ENCODE measurements at regions not wholly inside any gene's neighbourhood (a gene's known extent, or its start where the extent isn't known, plus 50 kb on each side); places are given as distances from the start of the nearest gene placed in this dataset.

DNA sequence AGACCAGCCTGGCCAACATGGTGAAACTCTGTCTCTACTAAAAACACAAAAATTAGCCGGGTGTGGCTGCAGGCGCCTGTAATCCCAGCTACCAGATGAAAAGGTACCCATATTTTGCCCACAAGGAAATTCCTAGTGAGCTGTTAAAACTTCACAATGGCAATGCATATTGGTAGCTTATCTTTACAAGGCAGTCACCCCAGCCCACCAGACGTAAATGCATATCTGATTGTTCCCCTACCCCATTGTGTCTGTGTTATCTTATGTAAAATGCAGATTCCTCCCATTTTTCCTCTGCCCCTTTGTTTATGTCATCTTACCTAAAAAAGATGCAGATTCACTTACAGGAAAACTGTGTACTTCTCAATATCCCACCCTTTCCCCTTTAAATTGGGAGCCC is 103.1 kb upstream of the SLC2A1 start:
- WGBS, 2 donors, result 76 to 85% methylated on average over 3 of the region's 3 CpGs
- intact Hi-C loops (cut with DNase I), result no loop called here
- H3K9me3 ChIP-seq, result no peaks in the 10 kb centered on the region
- DNase-seq, result no peak
- no peaks in the 10 kb centered on the region for H3K27me3 ChIP-seq
- no peak overlapping the region for H3K27ac ChIP-seq
- H3K4me3 ChIP-seq, result no peak overlapping the region
- no peak for TF ChIP-seq POLR2AphosphoS5 (IDR thresholded peaks at IDR 0.05)
- TF ChIP-seq POLR2A (IDR thresholded peaks at IDR 0.05), result no peak
- TF ChIP-seq, protein P1, sequence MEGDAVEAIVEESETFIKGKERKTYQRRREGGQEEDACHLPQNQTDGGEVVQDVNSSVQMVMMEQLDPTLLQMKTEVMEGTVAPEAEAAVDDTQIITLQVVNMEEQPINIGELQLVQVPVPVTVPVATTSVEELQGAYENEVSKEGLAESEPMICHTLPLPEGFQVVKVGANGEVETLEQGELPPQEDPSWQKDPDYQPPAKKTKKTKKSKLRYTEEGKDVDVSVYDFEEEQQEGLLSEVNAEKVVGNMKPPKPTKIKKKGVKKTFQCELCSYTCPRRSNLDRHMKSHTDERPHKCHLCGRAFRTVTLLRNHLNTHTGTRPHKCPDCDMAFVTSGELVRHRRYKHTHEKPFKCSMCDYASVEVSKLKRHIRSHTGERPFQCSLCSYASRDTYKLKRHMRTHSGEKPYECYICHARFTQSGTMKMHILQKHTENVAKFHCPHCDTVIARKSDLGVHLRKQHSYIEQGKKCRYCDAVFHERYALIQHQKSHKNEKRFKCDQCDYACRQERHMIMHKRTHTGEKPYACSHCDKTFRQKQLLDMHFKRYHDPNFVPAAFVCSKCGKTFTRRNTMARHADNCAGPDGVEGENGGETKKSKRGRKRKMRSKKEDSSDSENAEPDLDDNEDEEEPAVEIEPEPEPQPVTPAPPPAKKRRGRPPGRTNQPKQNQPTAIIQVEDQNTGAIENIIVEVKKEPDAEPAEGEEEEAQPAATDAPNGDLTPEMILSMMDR (IDR thresholded peaks at IDR 0.05), result no peak
- TF ChIP-seq EP300 (IDR thresholded peaks at IDR 0.05), result no peak
- peaks cover 0 to 7% (median 3%) of the 10 kb centered on the region in 4 donors for H3K4me1 ChIP-seq
- H3K36me3 ChIP-seq, result no peaks in the 10 kb centered on the region

DNA sequence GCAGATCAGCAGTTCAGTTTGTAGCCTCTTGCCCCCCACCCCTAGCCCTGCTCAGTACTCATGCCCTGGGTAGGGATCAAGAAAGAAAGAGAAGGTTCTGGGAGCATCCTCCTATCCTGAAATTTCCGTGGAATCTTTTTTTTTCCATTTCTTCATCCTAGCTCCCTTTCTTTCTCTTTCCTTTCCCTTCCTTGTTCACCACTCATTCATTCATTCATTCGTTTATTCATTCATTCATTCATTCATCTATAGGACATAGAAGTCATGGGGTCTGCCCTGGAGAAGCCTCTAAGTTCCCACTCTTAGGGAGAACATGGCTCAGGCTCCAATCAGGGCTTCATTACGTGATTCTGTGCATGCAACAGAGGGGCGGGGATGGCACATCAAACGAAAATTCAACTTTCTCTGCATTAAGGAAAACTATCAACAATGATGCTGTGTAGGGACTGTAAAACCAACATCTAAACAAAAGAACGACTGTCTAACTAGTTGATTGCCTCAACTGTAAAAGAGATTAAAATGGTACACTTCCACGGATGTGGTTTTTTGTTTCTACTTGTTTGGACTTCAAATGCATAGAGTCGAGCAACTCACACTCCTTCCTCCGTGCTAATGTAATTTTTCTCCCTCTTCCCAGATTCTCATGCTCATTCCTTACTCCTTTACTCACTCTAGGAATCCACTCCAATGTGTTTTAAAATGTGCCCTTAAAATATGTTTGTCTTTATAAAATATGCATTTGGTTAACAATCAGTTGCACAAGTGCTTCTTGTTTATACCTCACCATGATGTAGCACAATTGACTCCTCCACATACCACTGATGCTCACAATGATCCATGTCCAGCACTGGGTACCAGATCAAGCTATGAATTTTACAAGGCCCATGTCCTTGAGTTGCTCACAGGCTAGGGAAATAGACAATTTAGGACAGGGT is 101.2 kb upstream of the SLC2A1 start:
- Histone ChIP-seq H3K9me3 (no peaks in the 10 kb centered on the region), H3K27me3 (no peaks in the 10 kb centered on the region), H3K4me1 (peaks cover 0 to 8% (median 4%) of the 10 kb centered on the region in 4 donors), H3K4me3 (no peak overlapping the region), H3K36me3 (no peaks in the 10 kb centered on the region), H3K27ac (no peak overlapping the region)
- intact Hi-C loops (cut with DNase I), result no loop called here
- DNase-seq, result no peak
- TF ChIP-seq POLR2A (IDR thresholded peaks at IDR 0.05), result no peak
- no peak for TF ChIP-seq POLR2AphosphoS5 (IDR thresholded peaks at IDR 0.05)
- TF ChIP-seq EP300 (IDR thresholded peaks at IDR 0.05), result no peak
- TF ChIP-seq, protein P1 (IDR thresholded peaks at IDR 0.05), result no peak
- 26 to 73% methylated on average over 9 of the region's 9 CpGs for WGBS, 2 donors

DNA sequence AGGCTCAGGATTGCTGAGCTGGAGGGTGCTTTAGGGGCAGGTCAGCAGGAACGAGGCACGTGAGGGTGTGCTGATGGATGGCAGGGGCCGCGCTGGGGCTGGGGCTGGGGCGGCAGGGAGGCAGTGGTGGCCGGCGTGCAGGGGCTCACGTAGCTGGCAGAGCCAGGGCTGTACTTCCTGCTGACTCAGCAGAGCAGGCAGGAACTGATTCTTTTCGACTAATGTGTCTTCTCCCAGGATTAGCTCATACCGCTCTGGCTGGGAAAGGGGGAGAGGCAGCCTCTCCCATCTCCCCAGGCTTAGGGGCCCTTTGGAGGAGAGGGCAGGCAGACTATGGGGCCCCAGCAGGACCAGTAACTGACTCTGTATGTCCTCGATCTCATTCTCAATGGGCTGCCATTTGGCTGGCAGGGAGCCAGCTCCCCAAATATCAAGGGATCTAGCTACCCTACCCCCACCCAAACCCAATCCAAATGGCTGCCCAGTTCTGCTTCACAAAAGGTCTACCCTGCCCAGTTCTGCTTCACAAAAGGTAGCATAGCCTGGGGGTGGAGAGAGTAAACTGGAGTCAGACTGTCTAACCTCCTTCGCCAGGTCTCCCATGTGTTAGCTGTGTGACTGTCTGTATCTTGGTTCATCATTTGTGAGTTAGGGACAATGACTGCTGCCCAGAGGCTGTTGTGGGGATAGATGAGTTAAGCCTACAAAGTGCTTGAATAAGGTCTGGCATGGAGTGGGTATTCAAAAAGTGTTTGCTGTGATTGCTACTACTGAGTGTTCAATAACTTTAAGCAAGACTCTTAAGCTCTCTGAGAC is 100.1 kb upstream of the SLC2A1 start:
- peaks cover 0 to 8% (median 4%) of the 10 kb centered on the region in 4 donors for H3K4me1 ChIP-seq
- no peak for DNase-seq
- 27 to 65% methylated on average over 12 of the region's 12 CpGs for WGBS, 2 donors
- no peaks in the 10 kb centered on the region for H3K27me3 ChIP-seq
- intact Hi-C loops (cut with DNase I), result no loop called here
- TF ChIP-seq POLR2A (IDR thresholded peaks at IDR 0.05) (no peak), EP300 (IDR thresholded peaks at IDR 0.05) (no peak), POLR2AphosphoS5 (IDR thresholded peaks at IDR 0.05) (no peak)
- TF ChIP-seq, protein P1 (IDR thresholded peaks at IDR 0.05), result no peak
- no peak overlapping the region for H3K27ac ChIP-seq
- H3K4me3 ChIP-seq, result no peak overlapping the region
- no peaks in the 10 kb centered on the region for H3K36me3 ChIP-seq
- H3K9me3 ChIP-seq, result no peaks in the 10 kb centered on the region

DNA sequence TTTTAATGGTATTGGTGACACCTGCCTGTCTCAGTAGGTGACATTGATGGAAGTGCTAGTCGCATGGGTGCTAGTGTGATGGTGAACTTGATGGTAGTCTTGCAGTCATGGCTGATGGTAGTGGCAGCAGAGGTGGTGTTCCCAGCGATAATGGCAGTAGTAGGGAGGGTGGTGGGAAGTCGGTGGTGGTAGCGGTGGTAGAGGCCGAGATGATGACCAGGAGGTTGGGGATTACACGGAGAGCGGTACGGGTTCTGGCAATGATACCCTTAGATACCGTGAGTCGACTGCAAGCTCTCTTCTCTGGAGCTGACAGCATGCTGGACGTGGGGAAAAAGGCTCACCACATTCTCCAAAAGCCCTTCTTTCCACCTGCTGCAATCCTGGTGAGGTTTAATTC is 99.4 kb upstream of the SLC2A1 start:
- H3K27me3 ChIP-seq, result no peaks in the 10 kb centered on the region
- H3K9me3 ChIP-seq, result no peaks in the 10 kb centered on the region
- H3K27ac ChIP-seq, result no peak overlapping the region
- TF ChIP-seq, protein P1 (IDR thresholded peaks at IDR 0.05), result no peak
- TF ChIP-seq POLR2A (IDR thresholded peaks at IDR 0.05), result no peak
- no peak for TF ChIP-seq EP300 (IDR thresholded peaks at IDR 0.05)
- TF ChIP-seq POLR2AphosphoS5 (IDR thresholded peaks at IDR 0.05), result no peak
- intact Hi-C loops (cut with DNase I), result no loop called here
- 89 to 93% methylated on average over 11 of the region's 11 CpGs for WGBS, 2 donors
- no peaks in the 10 kb centered on the region for H3K36me3 ChIP-seq
- H3K4me1 ChIP-seq, result peaks cover 0 to 8% (median 4%) of the 10 kb centered on the region in 4 donors
- DNase-seq, result no peak
- no peak overlapping the region for H3K4me3 ChIP-seq
